ENCODE measurements at regions not wholly inside any gene's neighbourhood (a gene's known extent, or its start where the extent isn't known, plus 50 kb on each side); places are given as distances from the start of the nearest gene placed in this dataset.

- TF ChIP-seq RARB (CRISPR knock-in tag; IDR thresholded peaks at IDR 0.05) = no peak
- TF ChIP-seq ARNTL (CRISPR knock-in tag; IDR thresholded peaks at IDR 0.05; ENCODE audit: borderline replicate concordance, low read depth) = no peak
- TF ChIP-seq OSR1 (CRISPR knock-in tag; IDR thresholded peaks at IDR 0.05) = no peak
These were observed 460.5 kb upstream of the MYT1L start for GRCh38 chr2:2791606-2792005.

All from SK-N-SH treated with all-trans-retinoic acid at 6 μM for 48 hours (cell line).